ENCODE measurements at regions not wholly inside any gene's neighbourhood (a gene's known extent, or its start where the extent isn't known, plus 50 kb on each side); places are given as distances from the start of the nearest gene placed in this dataset.

DNA sequence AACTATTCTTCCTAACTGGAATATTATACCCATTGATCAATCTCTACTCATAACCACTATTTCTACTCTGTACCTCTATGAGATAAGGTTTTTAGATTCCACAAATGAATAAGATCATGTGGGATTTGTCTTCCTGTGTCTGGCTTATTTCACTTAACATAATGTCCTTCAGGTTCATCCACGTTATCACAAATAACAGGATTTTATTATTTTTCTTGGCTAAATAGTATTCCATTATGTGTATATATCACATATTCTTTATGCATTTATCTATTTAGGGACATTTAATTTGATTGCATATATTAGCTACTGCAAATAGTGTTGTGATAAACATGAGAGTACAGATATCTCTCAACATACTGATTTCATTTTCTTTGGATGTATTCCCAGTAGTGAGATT lies 823.0 kb upstream of the ADGRB3 start:
- TF ChIP-seq, protein P1, sequence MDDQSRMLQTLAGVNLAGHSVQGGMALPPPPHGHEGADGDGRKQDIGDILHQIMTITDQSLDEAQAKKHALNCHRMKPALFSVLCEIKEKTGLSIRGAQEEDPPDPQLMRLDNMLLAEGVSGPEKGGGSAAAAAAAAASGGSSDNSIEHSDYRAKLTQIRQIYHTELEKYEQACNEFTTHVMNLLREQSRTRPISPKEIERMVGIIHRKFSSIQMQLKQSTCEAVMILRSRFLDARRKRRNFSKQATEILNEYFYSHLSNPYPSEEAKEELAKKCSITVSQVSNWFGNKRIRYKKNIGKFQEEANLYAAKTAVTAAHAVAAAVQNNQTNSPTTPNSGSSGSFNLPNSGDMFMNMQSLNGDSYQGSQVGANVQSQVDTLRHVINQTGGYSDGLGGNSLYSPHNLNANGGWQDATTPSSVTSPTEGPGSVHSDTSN (CRISPR knock-in tag; IDR thresholded peaks at IDR 0.05): no peak
- TF ChIP-seq, protein P2, sequence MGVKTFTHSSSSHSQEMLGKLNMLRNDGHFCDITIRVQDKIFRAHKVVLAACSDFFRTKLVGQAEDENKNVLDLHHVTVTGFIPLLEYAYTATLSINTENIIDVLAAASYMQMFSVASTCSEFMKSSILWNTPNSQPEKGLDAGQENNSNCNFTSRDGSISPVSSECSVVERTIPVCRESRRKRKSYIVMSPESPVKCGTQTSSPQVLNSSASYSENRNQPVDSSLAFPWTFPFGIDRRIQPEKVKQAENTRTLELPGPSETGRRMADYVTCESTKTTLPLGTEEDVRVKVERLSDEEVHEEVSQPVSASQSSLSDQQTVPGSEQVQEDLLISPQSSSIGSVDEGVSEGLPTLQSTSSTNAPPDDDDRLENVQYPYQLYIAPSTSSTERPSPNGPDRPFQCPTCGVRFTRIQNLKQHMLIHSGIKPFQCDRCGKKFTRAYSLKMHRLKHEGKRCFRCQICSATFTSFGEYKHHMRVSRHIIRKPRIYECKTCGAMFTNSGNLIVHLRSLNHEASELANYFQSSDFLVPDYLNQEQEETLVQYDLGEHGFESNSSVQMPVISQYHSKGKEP (tag by site-specific recombination; IDR thresholded peaks at IDR 0.05): no peak
- TF ChIP-seq ZNF768 (tag by site-specific recombination; IDR thresholded peaks at IDR 0.05) (no peak), ZNF121 (tag by site-specific recombination; IDR thresholded peaks at IDR 0.05) (no peak), MZF1 (tag by site-specific recombination; IDR thresholded peaks at IDR 0.05; ENCODE audit: borderline replicate concordance) (no peak)
- TF ChIP-seq, protein P3, sequence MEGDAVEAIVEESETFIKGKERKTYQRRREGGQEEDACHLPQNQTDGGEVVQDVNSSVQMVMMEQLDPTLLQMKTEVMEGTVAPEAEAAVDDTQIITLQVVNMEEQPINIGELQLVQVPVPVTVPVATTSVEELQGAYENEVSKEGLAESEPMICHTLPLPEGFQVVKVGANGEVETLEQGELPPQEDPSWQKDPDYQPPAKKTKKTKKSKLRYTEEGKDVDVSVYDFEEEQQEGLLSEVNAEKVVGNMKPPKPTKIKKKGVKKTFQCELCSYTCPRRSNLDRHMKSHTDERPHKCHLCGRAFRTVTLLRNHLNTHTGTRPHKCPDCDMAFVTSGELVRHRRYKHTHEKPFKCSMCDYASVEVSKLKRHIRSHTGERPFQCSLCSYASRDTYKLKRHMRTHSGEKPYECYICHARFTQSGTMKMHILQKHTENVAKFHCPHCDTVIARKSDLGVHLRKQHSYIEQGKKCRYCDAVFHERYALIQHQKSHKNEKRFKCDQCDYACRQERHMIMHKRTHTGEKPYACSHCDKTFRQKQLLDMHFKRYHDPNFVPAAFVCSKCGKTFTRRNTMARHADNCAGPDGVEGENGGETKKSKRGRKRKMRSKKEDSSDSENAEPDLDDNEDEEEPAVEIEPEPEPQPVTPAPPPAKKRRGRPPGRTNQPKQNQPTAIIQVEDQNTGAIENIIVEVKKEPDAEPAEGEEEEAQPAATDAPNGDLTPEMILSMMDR (tag by site-specific recombination; IDR thresholded peaks at IDR 0.05): no peak

Measured in HEK293 (cell line).